ENCODE measurements at regions not wholly inside any gene's neighbourhood (a gene's known extent, or its start where the extent isn't known, plus 50 kb on each side); places are given as distances from the start of the nearest gene placed in this dataset.
"Not testable (repeated sequence)": the region's sequence is repeated elsewhere in the genome, so short reads cannot be mapped to it uniquely, and the experiment has no call there.

DNA sequence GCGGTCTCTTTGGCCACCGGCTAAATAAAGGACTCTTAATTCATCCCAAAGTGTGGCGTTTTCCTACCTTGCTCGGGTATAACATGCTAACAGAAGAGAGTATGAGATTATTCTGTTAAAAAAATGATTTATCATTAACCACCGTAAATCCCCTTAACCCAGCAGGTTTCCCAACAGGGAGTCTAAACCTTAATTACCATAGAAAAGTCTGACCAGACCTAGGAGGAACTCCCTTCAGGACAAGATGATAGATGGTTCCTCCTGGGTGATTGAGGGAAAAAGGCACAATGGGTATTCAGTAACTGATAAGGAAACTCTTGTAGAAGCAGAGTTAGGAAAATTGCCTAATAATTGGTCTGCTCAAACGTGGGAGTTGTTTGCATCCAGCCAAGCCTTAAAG, 193.7 kb downstream of the ZNF737 start:
- Histone ChIP-seq H3K9ac (ENCODE audit: low read length) (no peak overlapping the region), H3K4me3 (ENCODE audit: low read depth, low read length, poor library complexity, severe bottlenecking) (no peak overlapping the region), H2AFZ (ENCODE audit: low read length) (no peak overlapping the region), H3F3A (ENCODE audit: insufficient read depth, low read length) (no peaks in the 10 kb centered on the region), H3K27me3 (ENCODE audit: insufficient read depth, low read length) (no peaks in the 10 kb centered on the region), H3K9me2 (ENCODE audit: low read depth, low read length) (no peaks in the 10 kb centered on the region), H4K20me1 (ENCODE audit: insufficient read depth, low read length) (no peaks in the 10 kb centered on the region), H3K36me3 (ENCODE audit: insufficient read depth, low read length) (no peaks in the 10 kb centered on the region), H3K9me3 (ENCODE audit: low read length) (no peaks in the 10 kb centered on the region), H3K4me1 (ENCODE audit: insufficient read depth, low read length, severe bottlenecking) (peaks cover 16% of the 10 kb centered on the region), H3K79me2 (ENCODE audit: insufficient read depth, low read length) (no peaks in the 10 kb centered on the region), H3K4me2 (ENCODE audit: low read length) (no peak overlapping the region), H3K27ac (ENCODE audit: low read depth, low read length, poor library complexity, severe bottlenecking) (no peak overlapping the region)
- TF ChIP-seq, protein P1, sequence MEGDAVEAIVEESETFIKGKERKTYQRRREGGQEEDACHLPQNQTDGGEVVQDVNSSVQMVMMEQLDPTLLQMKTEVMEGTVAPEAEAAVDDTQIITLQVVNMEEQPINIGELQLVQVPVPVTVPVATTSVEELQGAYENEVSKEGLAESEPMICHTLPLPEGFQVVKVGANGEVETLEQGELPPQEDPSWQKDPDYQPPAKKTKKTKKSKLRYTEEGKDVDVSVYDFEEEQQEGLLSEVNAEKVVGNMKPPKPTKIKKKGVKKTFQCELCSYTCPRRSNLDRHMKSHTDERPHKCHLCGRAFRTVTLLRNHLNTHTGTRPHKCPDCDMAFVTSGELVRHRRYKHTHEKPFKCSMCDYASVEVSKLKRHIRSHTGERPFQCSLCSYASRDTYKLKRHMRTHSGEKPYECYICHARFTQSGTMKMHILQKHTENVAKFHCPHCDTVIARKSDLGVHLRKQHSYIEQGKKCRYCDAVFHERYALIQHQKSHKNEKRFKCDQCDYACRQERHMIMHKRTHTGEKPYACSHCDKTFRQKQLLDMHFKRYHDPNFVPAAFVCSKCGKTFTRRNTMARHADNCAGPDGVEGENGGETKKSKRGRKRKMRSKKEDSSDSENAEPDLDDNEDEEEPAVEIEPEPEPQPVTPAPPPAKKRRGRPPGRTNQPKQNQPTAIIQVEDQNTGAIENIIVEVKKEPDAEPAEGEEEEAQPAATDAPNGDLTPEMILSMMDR (IDR thresholded peaks at IDR 0.05; ENCODE audit: low read length): no peak
- TF ChIP-seq EZH2 (IDR thresholded peaks at IDR 0.05; ENCODE audit: borderline replicate concordance, low read length): no peak

DNA sequence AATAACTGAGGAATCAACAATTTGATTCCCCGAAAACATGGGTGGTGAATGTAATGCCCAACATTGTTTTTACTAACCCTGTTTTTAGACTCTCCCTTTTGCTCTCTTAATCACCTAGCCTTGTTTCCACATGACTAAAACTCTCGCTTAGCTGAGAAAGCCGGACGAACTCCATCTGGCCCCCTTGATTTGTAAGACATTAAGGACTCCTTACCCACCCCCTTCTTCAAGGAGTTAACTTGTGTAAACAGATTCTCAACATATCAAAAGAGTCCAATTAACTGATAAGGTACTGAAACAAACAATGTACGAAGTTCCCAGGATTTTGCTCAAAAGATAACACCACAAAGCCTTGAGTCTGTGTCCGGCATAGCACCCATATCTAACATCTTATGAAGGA, 194.3 kb downstream of the ZNF737 start:
- not testable (repeated sequence) for H3K9me3 ChIP-seq (ENCODE audit: low read length); H3K9ac ChIP-seq (ENCODE audit: low read length); H4K20me1 ChIP-seq (ENCODE audit: insufficient read depth, low read length); H3K27ac ChIP-seq (ENCODE audit: low read depth, low read length, poor library complexity, severe bottlenecking); H3K36me3 ChIP-seq (ENCODE audit: insufficient read depth, low read length); H2AFZ ChIP-seq (ENCODE audit: low read length); H3K9me2 ChIP-seq (ENCODE audit: low read depth, low read length); H3F3A ChIP-seq (ENCODE audit: insufficient read depth, low read length); H3K27me3 ChIP-seq (ENCODE audit: insufficient read depth, low read length); H3K79me2 ChIP-seq (ENCODE audit: insufficient read depth, low read length); H3K4me2 ChIP-seq (ENCODE audit: low read length); H3K4me3 ChIP-seq (ENCODE audit: low read depth, low read length, poor library complexity, severe bottlenecking)
- peaks cover 21% of the 10 kb centered on the region for H3K4me1 ChIP-seq (ENCODE audit: insufficient read depth, low read length, severe bottlenecking)

GRCh38 chr19:20367811-20368294, 197.7 kb downstream of the ZNF737 start:
- H3K27ac ChIP-seq (ENCODE audit: low read depth, low read length, poor library complexity, severe bottlenecking): no peak overlapping the region
- TF ChIP-seq EZH2 (IDR thresholded peaks at IDR 0.05; ENCODE audit: borderline replicate concordance, low read length): no peak
- TF ChIP-seq, protein P1 (IDR thresholded peaks at IDR 0.05; ENCODE audit: low read length): peak; percentile 51; the same call in 1 of the 2 replicates
- H3K9me3 ChIP-seq (ENCODE audit: low read length): no peaks in the 10 kb centered on the region
- H3K4me2 ChIP-seq (ENCODE audit: low read length): peak overlapping the region; percentile 19; the same call in 1 of the 2 replicates
- no peaks in the 10 kb centered on the region for H3K79me2 ChIP-seq (ENCODE audit: insufficient read depth, low read length)
- no peaks in the 10 kb centered on the region for H4K20me1 ChIP-seq (ENCODE audit: insufficient read depth, low read length)
- no peaks in the 10 kb centered on the region for H3K27me3 ChIP-seq (ENCODE audit: insufficient read depth, low read length)
- H3K9ac ChIP-seq (ENCODE audit: low read length): no peak overlapping the region
- H3K9me2 ChIP-seq (ENCODE audit: low read depth, low read length): no peaks in the 10 kb centered on the region
- no peak overlapping the region for H2AFZ ChIP-seq (ENCODE audit: low read length)
- peaks cover 38% of the 10 kb centered on the region for H3K4me1 ChIP-seq (ENCODE audit: insufficient read depth, low read length, severe bottlenecking)
- H3K36me3 ChIP-seq (ENCODE audit: insufficient read depth, low read length): no peaks in the 10 kb centered on the region
- no peak overlapping the region for H3K4me3 ChIP-seq (ENCODE audit: low read depth, low read length, poor library complexity, severe bottlenecking)
- H3F3A ChIP-seq (ENCODE audit: insufficient read depth, low read length): no peaks in the 10 kb centered on the region

DNA sequence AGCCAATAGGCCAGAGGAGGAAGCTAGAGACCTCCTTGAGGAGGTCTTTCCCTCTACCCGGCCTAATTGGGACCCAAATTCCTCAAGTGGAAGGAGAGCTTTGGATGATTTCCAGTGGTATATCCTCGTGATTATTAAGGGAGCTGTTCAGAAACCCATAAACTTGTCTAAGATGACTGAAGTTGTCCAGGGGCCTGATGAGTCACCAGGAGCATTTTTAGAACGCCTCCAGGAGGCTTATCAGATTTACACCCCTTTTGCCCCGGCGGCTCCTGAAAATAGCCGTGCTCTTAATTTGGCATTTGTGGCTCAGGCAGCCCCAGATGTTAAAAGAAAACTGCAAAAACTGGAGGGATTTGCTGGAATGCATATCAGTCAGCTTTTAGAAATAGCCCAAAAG, 198.1 kb downstream of the ZNF486 start:
- Histone ChIP-seq H3K4me1 (ENCODE audit: insufficient read depth, low read length, severe bottlenecking) (peaks cover 38% of the 10 kb centered on the region), H3K79me2 (ENCODE audit: insufficient read depth, low read length) (no peaks in the 10 kb centered on the region), H2AFZ (ENCODE audit: low read length) (no peak overlapping the region), H3K9me2 (ENCODE audit: low read depth, low read length) (no peaks in the 10 kb centered on the region), H4K20me1 (ENCODE audit: insufficient read depth, low read length) (no peaks in the 10 kb centered on the region), H3K9ac (ENCODE audit: low read length) (no peak overlapping the region), H3K4me3 (ENCODE audit: low read depth, low read length, poor library complexity, severe bottlenecking) (no peak overlapping the region), H3K36me3 (ENCODE audit: insufficient read depth, low read length) (no peaks in the 10 kb centered on the region), H3K27ac (ENCODE audit: low read depth, low read length, poor library complexity, severe bottlenecking) (no peak overlapping the region), H3F3A (ENCODE audit: insufficient read depth, low read length) (no peaks in the 10 kb centered on the region), H3K4me2 (ENCODE audit: low read length) (no peak overlapping the region), H3K9me3 (ENCODE audit: low read length) (no peaks in the 10 kb centered on the region), H3K27me3 (ENCODE audit: insufficient read depth, low read length) (no peaks in the 10 kb centered on the region)
- no peak for TF ChIP-seq EZH2 (IDR thresholded peaks at IDR 0.05; ENCODE audit: borderline replicate concordance, low read length)
- TF ChIP-seq, protein P1 (IDR thresholded peaks at IDR 0.05; ENCODE audit: low read length): no peak
